PC-3 (cell line): ENCODE measurements at regions not wholly inside any gene's neighbourhood (a gene's known extent, or its start where the extent isn't known, plus 50 kb on each side); places are given as distances from the start of the nearest gene placed in this dataset.
A peak's percentile ranks its signal among the peaks of the same experiment; 100 is the strongest.

Source experiments
- ATAC-seq: fragments of 200-7000 bp; cut with Tn5 transposase; 2 replicates; pipeline ENCODE4 v1.9.1; 2020; ENCODE audit warnings: mild to moderate bottlenecking, moderate library complexity
- BruUV-seq: library from RNA; stranded (reverse); fragments of 400-500 nt; replicated peaks from 2 replicates; lab custom pipeline; 2021; lab: Mats Ljungman, UMichigan
- CTCF ChIA-PET: fragments of 300-600 bp; sonication (Branson Sonifier 250); formaldehyde crosslinking; loops from one replicate; lab custom pipeline; 2022; ENCODE audit warnings: antibody characterized with exemption; lab: Charles Lee
- POLR2A ChIA-PET: fragments of 300-600 bp; sonication (Branson Sonifier 250); formaldehyde crosslinking; loops from one replicate; lab custom pipeline; 2022; ENCODE audit warnings: antibody characterized with exemption; ENCODE audit not compliant: unreplicated experiment; lab: Charles Lee
- DNase-seq: peaks from one replicate; pipeline ENCODE4 v3.0.0-alpha.2; 2015
- H2AFZ ChIP-seq: fragments of 300-600 bp; sonication (generic); 2 replicates; pipeline ENCODE4 v1.6.0; 2016; ENCODE audit warnings: antibody characterized with exemption, low read length
- H3F3A ChIP-seq: fragments of 300-600 bp; sonication (generic); one replicate; pipeline ENCODE4 v1.6.0; 2017; ENCODE audit warnings: antibody characterized with exemption, low read length, control low read depth, mild to moderate bottlenecking; ENCODE audit not compliant: unreplicated experiment
- H3K27ac ChIP-seq: fragments of 300-600 bp; sonication (generic); 2 replicates; pipeline ENCODE4 v1.5.1; 2016; ENCODE audit warnings: mild to moderate bottlenecking, low read length
- H3K27me3 ChIP-seq: fragments of 300-600 bp; sonication (generic); 2 replicates; pipeline ENCODE4 v1.6.1; 2016; ENCODE audit warnings: low read length, mixed read lengths
- H3K36me3 ChIP-seq: fragments of 300-600 bp; sonication (generic); 2 replicates; pipeline ENCODE4 v1.6.1; 2016; ENCODE audit warnings: low read depth, mixed run types, low read length, mixed read lengths
- H3K4me1 ChIP-seq: fragments of 300-600 bp; sonication (generic); 2 replicates; pipeline ENCODE4 v1.5.1; 2016; ENCODE audit warnings: low read length; ENCODE audit not compliant: insufficient read depth
- H3K4me2 ChIP-seq: fragments of 300-600 bp; sonication (generic); 2 replicates; pipeline ENCODE4 v1.6.0; 2016; ENCODE audit warnings: low read length
- H3K4me3 ChIP-seq: fragments of 300-600 bp; sonication (generic); 2 replicates; pipeline ENCODE4 v1.5.1; 2016; ENCODE audit warnings: mild to moderate bottlenecking, low read length, mixed read lengths
- H3K79me2 ChIP-seq: fragments of 300-600 bp; sonication (generic); 2 replicates; pipeline ENCODE4 v1.6.1; 2017; ENCODE audit warnings: low read length, mixed read lengths
- H3K9ac ChIP-seq: fragments of 300-600 bp; sonication (generic); 2 replicates; pipeline ENCODE4 v1.6.0; 2016; ENCODE audit warnings: mild to moderate bottlenecking, low read length
- H3K9me2 ChIP-seq: fragments of 300-600 bp; sonication (generic); replicated peaks from 2 replicates; pipeline ENCODE4 v1.6.1; 2016; ENCODE audit warnings: mixed run types, low read length, mixed read lengths
- H3K9me3 ChIP-seq: fragments of 300-600 bp; sonication (generic); 2 replicates; pipeline ENCODE4 v1.6.1; 2016; ENCODE audit warnings: low read length, mixed read lengths
- H4K20me1 ChIP-seq: fragments of 300-600 bp; sonication (generic); 2 replicates; pipeline ENCODE4 v1.6.1; 2016; ENCODE audit warnings: low read length, mixed read lengths
- CTCF ChIP-seq: fragments of 300-600 bp; sonication (generic); conservative IDR thresholded peaks from 2 replicates; pipeline ENCODE4 v1.5.1; 2017; ENCODE audit warnings: antibody characterized with exemption, low read depth, mild to moderate bottlenecking, low read length
- EZH2 ChIP-seq: fragments of 300-600 bp; sonication (generic); IDR thresholded peaks from one replicate; pipeline ENCODE4 v1.6.1; 2017; ENCODE audit warnings: antibody characterized with exemption, mild to moderate bottlenecking, low read length; ENCODE audit not compliant: unreplicated experiment
- EZH2phosphoT487 ChIP-seq: fragments of 300-600 bp; sonication (generic); IDR thresholded peaks from 2 replicates; pipeline ENCODE4 v1.6.1; 2018; ENCODE audit warnings: mild to moderate bottlenecking, antibody characterized with exemption, low read length, borderline replicate concordance
- intact Hi-C: fragments of 100-400 bp; cut with micrococcal nuclease; formaldehyde crosslinking; loops from 2 replicates; pipeline ENCODE4 v1.9.0; 2023

- no peaks in the 10 kb centered on the region for H3F3A ChIP-seq
- H3K4me2 ChIP-seq, result peak overlapping the region; percentile 87
- H3K4me1 ChIP-seq, result peaks cover 17% of the 10 kb centered on the region
- H3K9me2 ChIP-seq, result no peaks in the 10 kb centered on the region
- H3K4me3 ChIP-seq, result peak overlapping the region; percentile 74
- peak; percentile 96 for DNase-seq
- intact Hi-C loops, result loop anchor here (1.0 to 10.0 kb wide), 6 partner anchors 71 to 516 kb away; partner anchors contain the start of genes ADSS2, DESI2 and HNRNPU
- no peaks in the 10 kb centered on the region for H3K36me3 ChIP-seq
- BruUV-seq, result TSS peak; percentile 78
- peak; percentile 66 for ATAC-seq
- no peaks in the 10 kb centered on the region for H3K9me3 ChIP-seq
- no peaks in the 10 kb centered on the region for H3K27me3 ChIP-seq
- peak overlapping the region; percentile 95 for H3K27ac ChIP-seq
- peak overlapping the region; percentile 96 for H3K9ac ChIP-seq
- no peak for TF ChIP-seq EZH2
- peak; percentile 65 for TF ChIP-seq CTCF
- H2AFZ ChIP-seq, result peak overlapping the region; percentile 72
- ChIA-PET POLR2A (interaction anchor here (0.6 to 0.7 kb wide), 5 partner anchors 106 to 237 kb away, joined by 3 to 10 read pairs (median 3); partner anchors contain the start of genes COX20 and HNRNPU), CTCF (interaction anchor here (1.0 to 1.1 kb wide), 2 partner anchors 71 to 169 kb away, joined by 6 to 14 read pairs; no protein-coding TSS in a partner anchor)
- H4K20me1 ChIP-seq, result no peaks in the 10 kb centered on the region
- H3K79me2 ChIP-seq, result peaks cover 19% of the 10 kb centered on the region
Observed at GRCh38 chr1:244970744-244971551, 106.6 kb upstream of the HNRNPU start.

GRCh38 chr1:244970236-244970743, 105.9 kb upstream of the HNRNPU start:
- ChIA-PET POLR2A (interaction anchor here (0.5 to 1.5 kb wide), 4 partner anchors 70 to 151 kb away, joined by 3 to 15 read pairs (median 5); partner anchors contain the start of gene HNRNPU), CTCF (no interaction called here)
- Histone ChIP-seq H3F3A (no peaks in the 10 kb centered on the region), H4K20me1 (no peaks in the 10 kb centered on the region), H2AFZ (peak overlapping the region; percentile 72), H3K9me3 (no peaks in the 10 kb centered on the region), H3K4me1 (peaks cover 21% of the 10 kb centered on the region), H3K4me3 (peak overlapping the region; percentile 74), H3K27me3 (no peaks in the 10 kb centered on the region), H3K9me2 (no peaks in the 10 kb centered on the region), H3K27ac (peak overlapping the region; percentile 95), H3K9ac (peak overlapping the region; percentile 96), H3K36me3 (no peaks in the 10 kb centered on the region), H3K4me2 (peak overlapping the region; percentile 87), H3K79me2 (peaks cover 19% of the 10 kb centered on the region)
- no peak for TF ChIP-seq EZH2phosphoT487
- DNase-seq, result peak; percentile 65
- BruUV-seq, result no TSS peak
- peak; percentile 71 for ATAC-seq
- intact Hi-C loops, result loop anchor here (1.0 to 10.0 kb wide), 3 partner anchors 106 to 515 kb away; partner anchors contain the start of genes ADSS2 and HNRNPU

GRCh38 chr1:244969355-244970235, 105.3 kb upstream of the HNRNPU start:
- CTCF ChIA-PET, result interaction anchor here (0.6 kb wide), 1 partner anchor 106 kb away, joined by 4 read pairs; no protein-coding TSS in a partner anchor

More at GRCh38 chr1:244969355-244970235, 105.3 kb upstream of the HNRNPU start:
- H3K4me3 ChIP-seq, result peak overlapping the region; percentile 74
- H3K4me1 ChIP-seq, result peaks cover 28% of the 10 kb centered on the region
- TSS peak; percentile 39 for BruUV-seq
- H3K27me3 ChIP-seq, result no peaks in the 10 kb centered on the region
- intact Hi-C loops, result loop anchor here (1.0 to 10.0 kb wide), 4 partner anchors 105 to 515 kb away; partner anchors contain the start of genes ADSS2 and HNRNPU
- H2AFZ ChIP-seq, result peak overlapping the region; percentile 69
- no peaks in the 10 kb centered on the region for H3K9me2 ChIP-seq
- peaks cover 19% of the 10 kb centered on the region for H3K79me2 ChIP-seq
- H4K20me1 ChIP-seq, result no peaks in the 10 kb centered on the region
- peak overlapping the region; percentile 87 for H3K4me2 ChIP-seq
- no peaks in the 10 kb centered on the region for H3K9me3 ChIP-seq
- no peaks in the 10 kb centered on the region for H3F3A ChIP-seq
- ATAC-seq (peak; percentile 45), DNase-seq (peak; percentile 84)
- peak overlapping the region; percentile 96 for H3K9ac ChIP-seq
- POLR2A ChIA-PET, result interaction anchor here (0.5 to 1.5 kb wide), 9 partner anchors 28 to 1382 kb away, joined by 3 to 15 read pairs (median 5); partner anchors contain the start of gene HNRNPU
- TF ChIP-seq EZH2phosphoT487, result no peak
- H3K36me3 ChIP-seq, result no peaks in the 10 kb centered on the region
- H3K27ac ChIP-seq, result peak overlapping the region; percentile 95
